ENCODE measurements at regions not wholly inside any gene's neighbourhood (a gene's known extent, or its start where the extent isn't known, plus 50 kb on each side); places are given as distances from the start of the nearest gene placed in this dataset.

GRCh38 chr2:52732849-52733395 lies 1034.7 kb upstream of the CHAC2 start:
- no peak for TF ChIP-seq CTCF (IDR thresholded peaks at IDR 0.05)
- no peak for TF ChIP-seq ZFP36 (IDR thresholded peaks at IDR 0.05; ENCODE audit: borderline replicate concordance, partially characterized antibody)
- TF ChIP-seq RNF2 (IDR thresholded peaks at IDR 0.05; ENCODE audit: borderline replicate concordance, low read depth), result no peak
- no peak for TF ChIP-seq POLR2AphosphoS2 (conservative IDR thresholded peaks at IDR 0.05; ENCODE audit: low read length)
- no peak for TF ChIP-seq REST (IDR thresholded peaks at IDR 0.05)
- TF ChIP-seq ZC3H11A (IDR thresholded peaks at IDR 0.05), result no peak
- TF ChIP-seq RFX5 (IDR thresholded peaks at IDR 0.05), result no peak
- TF ChIP-seq POLR2A (IDR thresholded peaks at IDR 0.05; ENCODE audit: low read length), result no peak
- no peak for TF ChIP-seq NPAS2 (CRISPR knock-in tag; IDR thresholded peaks at IDR 0.05; ENCODE audit: borderline replicate concordance)
- no peak for TF ChIP-seq KDM5A (IDR thresholded peaks at IDR 0.05)
- no peak for TF ChIP-seq JUN (IDR thresholded peaks at IDR 0.05)

Measured in A549 (cell line).